GM12878 (cell line): ENCODE measurements at regions not wholly inside any gene's neighbourhood (a gene's known extent, or its start where the extent isn't known, plus 50 kb on each side); places are given as distances from the start of the nearest gene placed in this dataset.

Source experiments
- ATAC-seq: fragments of 200-7000 bp; cut with Tn5 transposase; 3 replicates; pipeline ENCODE4 v1.9.1; 2020; ENCODE audit warnings: mild to moderate bottlenecking, moderate library complexity
- BruUV-seq: library from RNA; stranded (reverse); fragments of 400-500 nt; replicated peaks from 2 replicates; lab custom pipeline; 2021; lab: Mats Ljungman, UMichigan
- CTCF ChIA-PET: fragments of 300-600 bp; sonication (Branson Sonifier 250); formaldehyde crosslinking; extraction: SDS; loops from one replicate; lab custom pipeline; 2021; ENCODE audit warnings: inconsistent platforms; lab: Yijun Ruan, JAX
- POLR2A ChIA-PET: fragments of 350-600 bp; formaldehyde crosslinking; extraction: SDS; loops from one replicate; lab custom pipeline; 2021; ENCODE audit warnings: inconsistent platforms; lab: Charles Lee
- RAD21 ChIA-PET: fragments of 300-600 bp; sonication (Branson Sonifier 250); formaldehyde crosslinking; loops from one replicate; lab custom pipeline; 2023; ENCODE audit warnings: antibody characterized with exemption; ENCODE audit not compliant: unreplicated experiment; lab: Charles Lee
- SMC1A ChIA-PET: fragments of 300-600 bp; sonication (Branson Sonifier 250); formaldehyde crosslinking; loops from one replicate; lab custom pipeline; 2023; ENCODE audit not compliant: unreplicated experiment, uncharacterized antibody; lab: Charles Lee
- DNase-seq: peaks from one replicate; pipeline ENCODE4 v3.0.0-alpha.2; 2011; ENCODE audit warnings: low read depth, low spot score
- FAIRE-seq: peaks from 3 replicates; lab custom pipeline; 2011; peaks lifted over from hg19 to GRCh38; lab: Jason Lieb, UNC
- H2AFZ ChIP-seq: 2 replicates; pipeline ENCODE4 v1.6.0; 2011; ENCODE audit warnings: low read depth, low read length, control low read depth; ENCODE audit not compliant: control insufficient read depth
- H3K27ac ChIP-seq: 2 replicates; pipeline ENCODE4 v1.5.1; 2011; ENCODE audit warnings: control low read depth; ENCODE audit not compliant: control insufficient read depth, insufficient read depth
- H3K27me3 ChIP-seq, 2 experiments: replicated peaks in 1 of 2; 2 replicates each; pipeline versions ENCODE4 v1.6.0 to v1.6.1; 2011; ENCODE audit warnings: low read length in 1 of 2; ENCODE audit not compliant: control insufficient read depth in 2 of 2, insufficient read depth in 2 of 2
- H3K36me3 ChIP-seq, 2 experiments: 2 replicates each; pipeline ENCODE4 v1.5.1; 2011; ENCODE audit warnings: low read length in 1 of 2; ENCODE audit not compliant: control insufficient read depth in 2 of 2, insufficient read depth in 2 of 2
- H3K4me1 ChIP-seq: 2 replicates; pipeline ENCODE4 v1.6.1; 2011; ENCODE audit warnings: mild to moderate bottlenecking, low read length, moderate library complexity, mixed read lengths; ENCODE audit not compliant: control insufficient read depth, insufficient read depth
- H3K4me2 ChIP-seq: 2 replicates; pipeline ENCODE4 v1.6.0; 2011; ENCODE audit warnings: control low read depth; ENCODE audit not compliant: control insufficient read depth, insufficient read depth
- H3K4me3 ChIP-seq: fragments of 200-600 bp; sonication (generic); 2 replicates; pipeline ENCODE4 v1.5.1; 2016
- H3K79me2 ChIP-seq: 2 replicates; pipeline ENCODE4 v1.6.0; 2011; ENCODE audit warnings: low read length; ENCODE audit not compliant: control insufficient read depth, insufficient read depth
- H3K9ac ChIP-seq: 2 replicates; pipeline ENCODE4 v1.8.0; 2011; ENCODE audit warnings: low read length, control low read depth, mixed read lengths; ENCODE audit not compliant: control insufficient read depth, insufficient read depth
- H3K9me3 ChIP-seq: replicated peaks from 3 replicates; pipeline ENCODE4 v1.5.1; 2011; ENCODE audit warnings: mild to moderate bottlenecking, low read length; ENCODE audit not compliant: control insufficient read depth, insufficient read depth
- H4K20me1 ChIP-seq: 2 replicates; pipeline ENCODE4 v1.6.0; 2011; ENCODE audit not compliant: control insufficient read depth, insufficient read depth
- ASH2L ChIP-seq: fragments of 300-600, 200-600 bp; sonication (generic); IDR thresholded peaks from 2 replicates; pipeline ENCODE4 v1.6.1; 2017; ENCODE audit warnings: low read depth, mild to moderate bottlenecking, borderline replicate concordance
- CBX5 ChIP-seq: sonication (generic); IDR thresholded peaks from 2 replicates; pipeline ENCODE4 v1.6.1; 2016; ENCODE audit warnings: low read depth, moderate library complexity, mild to moderate bottlenecking, inconsistent platforms
- DPF2 ChIP-seq: fragments of 450-650 bp; IDR thresholded peaks from 2 replicates; pipeline ENCODE4 v1.6.1; 2017; ENCODE audit warnings: mild to moderate bottlenecking
- IKZF2 ChIP-seq, 2 experiments: fragments of 450-650 bp; IDR thresholded peaks; 2 replicates each; pipeline ENCODE4 v1.6.1; 2017; ENCODE audit warnings: mild to moderate bottlenecking in 2 of 2, moderate library complexity in 2 of 2
- JUNB ChIP-seq: IDR thresholded peaks from 2 replicates; pipeline ENCODE4 v1.6.1; 2016; ENCODE audit warnings: antibody characterized with exemption, mild to moderate bottlenecking
- NR2F1 ChIP-seq: fragments of 450-650 bp; conservative IDR thresholded peaks from 2 replicates; pipeline ENCODE4 v1.6.1; 2017; ENCODE audit warnings: mild to moderate bottlenecking
- RB1 ChIP-seq: fragments of 450-650 bp; formaldehyde crosslinking; IDR thresholded peaks from 2 replicates; pipeline ENCODE4 v1.6.1; 2017; ENCODE audit warnings: mild to moderate bottlenecking, borderline replicate concordance
- RUNX3 ChIP-seq: IDR thresholded peaks from 2 replicates; pipeline ENCODE4 v1.6.1; 2012; ENCODE audit warnings: low read length, inconsistent platforms
- SREBF1 ChIP-seq: IDR thresholded peaks from 2 replicates; pipeline ENCODE4 v1.6.1; 2012; ENCODE audit warnings: mild to moderate bottlenecking, low read length
- SUZ12 ChIP-seq: fragments of 200-600 bp; sonication (generic); IDR thresholded peaks from one replicate; pipeline ENCODE4 v1.6.1; 2018; ENCODE audit warnings: antibody characterized with exemption, mild to moderate bottlenecking; ENCODE audit not compliant: unreplicated experiment
- TBL1XR1 ChIP-seq: IDR thresholded peaks from 2 replicates; pipeline ENCODE4 v1.6.1; 2012; ENCODE audit warnings: low read depth, low read length, improper control_type of control experiment
- WGBS: methylation state at CpG from one replicate; pipeline ENCODE4 v1.1.6; 2016; ENCODE audit warnings: low lambda C conversion rate; ENCODE audit not compliant: insufficient replicate concordance, insufficient coverage; ENCODE audit errors: missing lambda C conversion rate; 5-methylcytosine and 5-hydroxymethylcytosine counted together
- in situ Hi-C: fragments of 300-500 bp; cut with MboI; formaldehyde crosslinking; loops from 9 replicates; pipeline ENCODE4 v1.14.3; 2018; ENCODE audit warnings: mixed read lengths
- intact Hi-C: fragments of 100-400 bp; cut with micrococcal nuclease; formaldehyde crosslinking; loops from one replicate; pipeline ENCODE4 v1.14.2; 2022; ENCODE audit not compliant: unreplicated experiment
- TF ChIP-seq, protein P1 (sequence below): fragments of 150-350 bp; IDR thresholded peaks from 2 replicates; pipeline ENCODE4 v1.6.1; 2014; ENCODE audit warnings: mild to moderate bottlenecking, low read depth, low read length
- TF ChIP-seq, protein P2 (sequence below): IDR thresholded peaks from 2 replicates; pipeline ENCODE4 v1.6.1; 2011; ENCODE audit warnings: mild to moderate bottlenecking, low read depth, low read length, moderate library complexity; ENCODE audit not compliant: insufficient replicate concordance
- TF ChIP-seq, protein P3 (sequence below): fragments of 450-650 bp; formaldehyde crosslinking; IDR thresholded peaks from 2 replicates; pipeline ENCODE4 v1.4.0; 2022; ENCODE audit warnings: mild to moderate bottlenecking, moderate library complexity
- TF ChIP-seq, protein P4 (sequence below): fragments of 450-650 bp; IDR thresholded peaks from 2 replicates; pipeline ENCODE4 v1.6.1; 2017; ENCODE audit warnings: mild to moderate bottlenecking

DNA sequence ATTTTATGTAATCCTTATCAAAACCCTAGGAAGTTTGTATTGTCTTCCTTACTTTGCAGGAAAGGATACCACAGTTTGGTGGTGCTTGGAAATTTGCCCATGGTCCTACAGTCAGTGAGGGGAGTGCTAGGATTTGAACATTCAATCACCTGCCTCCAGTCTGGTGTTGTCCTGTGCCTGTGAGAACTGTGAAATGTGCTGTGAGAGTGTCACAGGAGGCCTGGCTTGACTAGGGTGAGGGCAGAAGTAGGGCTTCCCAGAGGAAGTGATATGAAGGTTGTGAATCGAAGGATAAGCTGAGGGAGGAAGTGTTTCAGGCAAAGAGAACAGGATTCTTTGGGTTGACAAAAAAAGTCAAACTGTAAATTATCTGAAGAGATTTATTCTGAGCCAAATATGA lies 424.4 kb downstream of the TMEM135 start (continued):
- TF ChIP-seq RUNX3: no peak
- TF ChIP-seq JUNB: no peak
- TF ChIP-seq, protein P1, sequence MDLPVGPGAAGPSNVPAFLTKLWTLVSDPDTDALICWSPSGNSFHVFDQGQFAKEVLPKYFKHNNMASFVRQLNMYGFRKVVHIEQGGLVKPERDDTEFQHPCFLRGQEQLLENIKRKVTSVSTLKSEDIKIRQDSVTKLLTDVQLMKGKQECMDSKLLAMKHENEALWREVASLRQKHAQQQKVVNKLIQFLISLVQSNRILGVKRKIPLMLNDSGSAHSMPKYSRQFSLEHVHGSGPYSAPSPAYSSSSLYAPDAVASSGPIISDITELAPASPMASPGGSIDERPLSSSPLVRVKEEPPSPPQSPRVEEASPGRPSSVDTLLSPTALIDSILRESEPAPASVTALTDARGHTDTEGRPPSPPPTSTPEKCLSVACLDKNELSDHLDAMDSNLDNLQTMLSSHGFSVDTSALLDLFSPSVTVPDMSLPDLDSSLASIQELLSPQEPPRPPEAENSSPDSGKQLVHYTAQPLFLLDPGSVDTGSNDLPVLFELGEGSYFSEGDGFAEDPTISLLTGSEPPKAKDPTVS: no peak
- TF ChIP-seq SREBF1: no peak

DNA sequence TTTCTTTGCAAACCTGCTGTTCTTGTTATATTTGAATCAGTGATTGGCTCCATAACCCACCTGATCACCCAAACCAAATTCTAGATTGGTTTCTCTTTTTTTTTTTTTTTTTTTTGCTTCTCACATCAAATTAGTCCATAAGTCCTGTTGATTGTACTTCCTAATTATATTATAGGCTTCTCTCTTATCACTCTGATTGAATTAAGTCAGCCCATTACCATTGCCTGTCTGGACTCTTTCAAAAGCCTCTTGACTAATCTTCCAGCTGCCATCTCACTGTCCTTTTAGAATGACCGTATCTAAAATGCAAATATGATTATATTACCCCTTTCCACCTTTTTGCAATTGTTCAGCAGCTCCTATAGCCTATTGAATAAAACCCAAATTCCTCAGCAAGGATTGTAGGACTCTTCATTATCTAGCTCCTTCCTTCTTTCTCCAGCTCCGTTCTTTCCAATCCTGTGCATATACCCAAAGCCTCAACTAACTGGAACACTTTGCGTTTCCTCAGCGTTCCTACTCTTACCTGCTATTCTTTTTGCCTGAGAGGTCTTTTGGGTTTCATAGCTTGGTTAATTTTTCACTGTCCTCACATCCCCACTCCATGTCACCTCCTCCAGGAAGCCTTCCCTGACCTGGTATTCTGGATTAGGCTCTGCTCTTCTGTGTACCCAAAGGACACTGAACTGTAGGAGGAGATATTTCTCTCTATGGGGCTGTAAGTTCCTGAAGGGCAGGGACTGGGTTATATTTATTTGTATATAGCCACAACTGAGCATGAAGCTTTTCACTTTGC lies 423.3 kb downstream of the TMEM135 start:
- no TSS peak for BruUV-seq
- H3K4me3 ChIP-seq: no peak overlapping the region
- POLR2A ChIA-PET: interaction anchor here (0.6 kb wide), 1 partner anchor 1424 kb away, joined by 8 read pairs; no protein-coding TSS in a partner anchor
- H4K20me1 ChIP-seq: no peaks in the 10 kb centered on the region
- FAIRE-seq: no peak
- no peak overlapping the region for H3K4me2 ChIP-seq
- H3K79me2 ChIP-seq: no peaks in the 10 kb centered on the region
- no peak overlapping the region for H3K27ac ChIP-seq
- H3K36me3 ChIP-seq: no peaks in the 10 kb centered on the region
- intact Hi-C loops: loop anchor here (10.0 kb wide), 2 partner anchors 264 to 1084 kb away; no protein-coding TSS in a partner anchor
- RAD21 ChIA-PET: interaction anchor here (0.7 kb wide), 1 partner anchor 507 kb away, joined by 5 read pairs; no protein-coding TSS in a partner anchor
- no peak overlapping the region for H3K9ac ChIP-seq
- 35% methylated on average over 4 of the region's 4 CpGs for WGBS
- H3K9me3 ChIP-seq: 0 out of 3 replicates have a peak, but pooled peaks cover 1% of the 10 kb centered on the region
- DNase-seq: no peak
- no peak for ATAC-seq
- no peaks in the 10 kb centered on the region for H3K27me3 ChIP-seq
- no peaks in the 10 kb centered on the region for H3K4me1 ChIP-seq
- in situ Hi-C loops: no loop called here
- H2AFZ ChIP-seq: no peak overlapping the region
- CTCF ChIA-PET: interaction anchor here (2.0 kb wide), 1 partner anchor 9 kb away, joined by 4 read pairs; no protein-coding TSS in a partner anchor
- SMC1A ChIA-PET: interaction anchor here (1.3 to 2.3 kb wide), 2 partner anchors 9 to 11 kb away, joined by 3 to 5 read pairs; no protein-coding TSS in a partner anchor
- TF ChIP-seq SUZ12: no peak
- no peak for TF ChIP-seq CBX5
- no peak for TF ChIP-seq ASH2L
- TF ChIP-seq, protein P2, sequence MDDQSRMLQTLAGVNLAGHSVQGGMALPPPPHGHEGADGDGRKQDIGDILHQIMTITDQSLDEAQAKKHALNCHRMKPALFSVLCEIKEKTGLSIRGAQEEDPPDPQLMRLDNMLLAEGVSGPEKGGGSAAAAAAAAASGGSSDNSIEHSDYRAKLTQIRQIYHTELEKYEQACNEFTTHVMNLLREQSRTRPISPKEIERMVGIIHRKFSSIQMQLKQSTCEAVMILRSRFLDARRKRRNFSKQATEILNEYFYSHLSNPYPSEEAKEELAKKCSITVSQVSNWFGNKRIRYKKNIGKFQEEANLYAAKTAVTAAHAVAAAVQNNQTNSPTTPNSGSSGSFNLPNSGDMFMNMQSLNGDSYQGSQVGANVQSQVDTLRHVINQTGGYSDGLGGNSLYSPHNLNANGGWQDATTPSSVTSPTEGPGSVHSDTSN: no peak
- TF ChIP-seq NR2F1: no peak
- TF ChIP-seq IKZF2 (IDR thresholded peaks at IDR 0.05): no peak
- TF ChIP-seq, protein P3, sequence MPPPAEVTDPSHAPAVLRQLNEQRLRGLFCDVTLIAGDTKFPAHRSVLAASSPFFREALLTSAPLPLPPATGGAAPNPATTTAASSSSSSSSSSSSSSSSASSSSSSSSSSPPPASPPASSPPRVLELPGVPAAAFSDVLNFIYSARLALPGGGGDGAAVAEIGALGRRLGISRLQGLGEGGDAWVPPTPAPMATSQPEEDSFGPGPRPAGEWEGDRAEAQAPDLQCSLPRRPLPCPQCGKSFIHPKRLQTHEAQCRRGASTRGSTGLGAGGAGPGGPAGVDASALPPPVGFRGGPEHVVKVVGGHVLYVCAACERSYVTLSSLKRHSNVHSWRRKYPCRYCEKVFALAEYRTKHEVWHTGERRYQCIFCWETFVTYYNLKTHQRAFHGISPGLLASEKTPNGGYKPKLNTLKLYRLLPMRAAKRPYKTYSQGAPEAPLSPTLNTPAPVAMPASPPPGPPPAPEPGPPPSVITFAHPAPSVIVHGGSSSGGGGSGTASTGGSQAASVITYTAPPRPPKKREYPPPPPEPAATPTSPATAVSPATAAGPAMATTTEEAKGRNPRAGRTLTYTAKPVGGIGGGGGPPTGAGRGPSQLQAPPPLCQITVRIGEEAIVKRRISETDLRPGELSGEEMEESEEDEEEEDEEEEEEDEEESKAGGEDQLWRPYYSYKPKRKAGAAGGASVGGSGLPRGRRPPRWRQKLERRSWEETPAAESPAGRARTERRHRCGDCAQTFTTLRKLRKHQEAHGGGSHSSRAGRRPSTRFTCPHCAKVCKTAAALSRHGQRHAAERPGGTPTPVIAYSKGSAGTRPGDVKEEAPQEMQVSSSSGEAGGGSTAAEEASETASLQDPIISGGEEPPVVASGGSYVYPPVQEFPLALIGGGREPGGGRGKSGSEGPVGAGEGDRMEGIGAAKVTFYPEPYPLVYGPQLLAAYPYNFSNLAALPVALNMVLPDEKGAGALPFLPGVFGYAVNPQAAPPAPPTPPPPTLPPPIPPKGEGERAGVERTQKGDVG (CRISPR knock-in tag): no peak
- TF ChIP-seq RB1: no peak
- TF ChIP-seq TBL1XR1: no peak
- TF ChIP-seq DPF2: no peak
- TF ChIP-seq, protein P4, sequence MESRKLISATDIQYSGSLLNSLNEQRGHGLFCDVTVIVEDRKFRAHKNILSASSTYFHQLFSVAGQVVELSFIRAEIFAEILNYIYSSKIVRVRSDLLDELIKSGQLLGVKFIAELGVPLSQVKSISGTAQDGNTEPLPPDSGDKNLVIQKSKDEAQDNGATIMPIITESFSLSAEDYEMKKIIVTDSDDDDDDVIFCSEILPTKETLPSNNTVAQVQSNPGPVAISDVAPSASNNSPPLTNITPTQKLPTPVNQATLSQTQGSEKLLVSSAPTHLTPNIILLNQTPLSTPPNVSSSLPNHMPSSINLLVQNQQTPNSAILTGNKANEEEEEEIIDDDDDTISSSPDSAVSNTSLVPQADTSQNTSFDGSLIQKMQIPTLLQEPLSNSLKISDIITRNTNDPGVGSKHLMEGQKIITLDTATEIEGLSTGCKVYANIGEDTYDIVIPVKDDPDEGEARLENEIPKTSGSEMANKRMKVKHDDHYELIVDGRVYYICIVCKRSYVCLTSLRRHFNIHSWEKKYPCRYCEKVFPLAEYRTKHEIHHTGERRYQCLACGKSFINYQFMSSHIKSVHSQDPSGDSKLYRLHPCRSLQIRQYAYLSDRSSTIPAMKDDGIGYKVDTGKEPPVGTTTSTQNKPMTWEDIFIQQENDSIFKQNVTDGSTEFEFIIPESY: no peak
